Kidney epithelial cell (primary cell): ENCODE measurements at regions not wholly inside any gene's neighbourhood (a gene's known extent, or its start where the extent isn't known, plus 50 kb on each side); places are given as distances from the start of the nearest gene placed in this dataset.

Experiments used
- DNase-seq: peaks from one replicate; pipeline ENCODE4 v3.0.0-alpha.2; 2010; ENCODE audit warnings: low read depth
- H3K27me3 ChIP-seq: 2 replicates; pipeline ENCODE4 v1.6.0; 2011; ENCODE audit warnings: low read length; ENCODE audit not compliant: control insufficient read depth, insufficient read depth
- H3K36me3 ChIP-seq: 2 replicates; pipeline ENCODE4 v1.5.1; 2011; ENCODE audit warnings: low read length; ENCODE audit not compliant: control insufficient read depth, insufficient read depth
- H3K4me3 ChIP-seq: 2 replicates; pipeline ENCODE4 v1.5.1; 2011; ENCODE audit warnings: low read depth, mild to moderate bottlenecking, control low read depth, low read length
- TF ChIP-seq, protein P1 (sequence below): IDR thresholded peaks from 2 replicates; pipeline ENCODE4 v1.5.1; 2011; ENCODE audit warnings: mild to moderate bottlenecking, moderate library complexity, low read length, control low read depth, inconsistent platforms; ENCODE audit not compliant: insufficient read depth, poor library complexity, severe bottlenecking

- no peak for DNase-seq
- no peaks in the 10 kb centered on the region for H3K27me3 ChIP-seq
- TF ChIP-seq, protein P1, sequence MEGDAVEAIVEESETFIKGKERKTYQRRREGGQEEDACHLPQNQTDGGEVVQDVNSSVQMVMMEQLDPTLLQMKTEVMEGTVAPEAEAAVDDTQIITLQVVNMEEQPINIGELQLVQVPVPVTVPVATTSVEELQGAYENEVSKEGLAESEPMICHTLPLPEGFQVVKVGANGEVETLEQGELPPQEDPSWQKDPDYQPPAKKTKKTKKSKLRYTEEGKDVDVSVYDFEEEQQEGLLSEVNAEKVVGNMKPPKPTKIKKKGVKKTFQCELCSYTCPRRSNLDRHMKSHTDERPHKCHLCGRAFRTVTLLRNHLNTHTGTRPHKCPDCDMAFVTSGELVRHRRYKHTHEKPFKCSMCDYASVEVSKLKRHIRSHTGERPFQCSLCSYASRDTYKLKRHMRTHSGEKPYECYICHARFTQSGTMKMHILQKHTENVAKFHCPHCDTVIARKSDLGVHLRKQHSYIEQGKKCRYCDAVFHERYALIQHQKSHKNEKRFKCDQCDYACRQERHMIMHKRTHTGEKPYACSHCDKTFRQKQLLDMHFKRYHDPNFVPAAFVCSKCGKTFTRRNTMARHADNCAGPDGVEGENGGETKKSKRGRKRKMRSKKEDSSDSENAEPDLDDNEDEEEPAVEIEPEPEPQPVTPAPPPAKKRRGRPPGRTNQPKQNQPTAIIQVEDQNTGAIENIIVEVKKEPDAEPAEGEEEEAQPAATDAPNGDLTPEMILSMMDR, result no peak
These were observed 579.6 kb upstream of the MAP3K7 start for GRCh38 chr6:91166271-91167046.

DNA sequence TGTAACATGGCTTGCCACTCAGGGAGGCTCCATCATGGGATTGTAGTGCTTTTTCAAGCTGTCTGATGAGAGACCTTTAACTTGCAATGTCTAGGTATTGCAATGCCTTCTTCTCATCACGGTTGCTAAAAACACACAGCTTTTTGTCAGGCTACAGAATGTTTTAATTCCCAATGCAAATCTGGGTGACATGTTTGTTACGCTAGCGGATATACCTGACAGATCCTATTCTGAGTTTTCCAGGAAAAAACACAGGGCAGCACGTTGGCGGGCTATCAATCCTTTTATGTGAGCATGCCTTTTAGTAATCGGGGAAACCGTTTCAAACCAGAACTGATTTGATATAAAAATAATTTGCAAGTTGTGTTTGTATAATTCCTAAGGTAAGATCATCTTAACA lies 577.2 kb upstream of the MAP3K7 start:
- Histone ChIP-seq H3K36me3 (no peaks in the 10 kb centered on the region), H3K27me3 (no peaks in the 10 kb centered on the region), H3K4me3 (no peak overlapping the region)
- TF ChIP-seq, protein P1, result no peak
- DNase-seq, result no peak

More at GRCh38 chr6:91166271-91167046, 579.6 kb upstream of the MAP3K7 start:
- Histone ChIP-seq H3K36me3 (no peaks in the 10 kb centered on the region), H3K4me3 (no peak overlapping the region)

GRCh38 chr6:91161246-91161645 lies 574.4 kb upstream of the MAP3K7 start:
- Histone ChIP-seq H3K36me3 (no peaks in the 10 kb centered on the region), H3K4me3 (no peak overlapping the region), H3K27me3 (no peaks in the 10 kb centered on the region)
- TF ChIP-seq, protein P1, result no peak
- DNase-seq, result no peak

DNA sequence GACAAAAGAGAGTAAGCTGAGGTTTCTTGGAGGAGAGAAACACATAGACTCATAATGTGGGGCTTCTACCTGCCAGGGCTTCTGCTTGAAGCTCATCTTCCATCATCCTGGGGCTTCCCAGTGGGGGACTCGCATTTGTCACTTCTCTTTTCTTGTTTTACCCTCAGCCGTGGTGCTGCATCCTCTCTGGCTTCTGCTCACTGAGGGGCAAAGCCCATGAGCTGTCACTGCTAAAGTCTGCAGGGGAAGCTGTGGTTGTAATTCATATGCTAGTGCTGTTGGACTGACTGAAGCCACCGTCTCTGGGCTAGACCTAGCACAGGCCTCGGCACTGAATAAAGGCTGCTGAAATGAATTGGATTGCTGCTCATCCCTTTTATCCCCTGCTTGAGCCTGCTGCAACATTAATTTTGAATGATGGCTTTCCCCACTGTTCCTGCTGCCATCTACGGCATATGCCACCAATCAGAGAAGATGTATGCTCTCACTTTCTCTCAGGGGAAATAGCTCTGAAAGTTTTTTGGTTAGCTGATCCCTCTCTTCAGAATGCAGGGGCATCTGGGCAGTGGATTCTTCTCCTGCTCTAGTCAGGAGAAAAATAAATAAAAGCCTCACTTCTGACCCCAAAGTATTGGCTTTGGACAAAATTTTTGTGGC lies 568.4 kb upstream of the MAP3K7 start:
- H3K36me3 ChIP-seq, result no peaks in the 10 kb centered on the region
- no peaks in the 10 kb centered on the region for H3K27me3 ChIP-seq
- no peak for DNase-seq
- H3K4me3 ChIP-seq, result no peak overlapping the region
- TF ChIP-seq, protein P1, result no peak

DNA sequence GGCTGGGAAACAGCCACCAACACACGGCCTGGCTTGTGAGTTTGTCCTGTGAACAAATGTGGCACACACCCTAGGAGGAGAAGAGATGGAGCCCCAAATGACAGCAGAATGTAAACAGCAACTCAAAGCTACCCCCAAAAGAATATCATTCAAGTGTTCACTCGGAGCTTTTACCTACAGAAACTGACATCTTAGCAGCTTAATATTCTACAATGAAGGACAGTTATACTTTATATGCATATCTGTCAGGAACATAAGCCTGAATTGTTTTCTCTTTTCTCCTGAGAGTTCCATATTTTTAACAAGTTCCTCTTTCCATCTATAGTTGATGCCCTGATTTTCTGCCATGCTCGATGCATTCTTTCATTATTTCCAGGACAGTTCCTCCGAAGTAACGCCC lies 566.0 kb upstream of the MAP3K7 start:
- H3K36me3 ChIP-seq, result no peaks in the 10 kb centered on the region
- H3K27me3 ChIP-seq, result no peaks in the 10 kb centered on the region
- TF ChIP-seq, protein P1, result no peak

More for the DNA sequence above, 566.0 kb upstream of the MAP3K7 start:
- DNase-seq, result no peak
- no peak overlapping the region for H3K4me3 ChIP-seq
